ENCODE measurements at regions not wholly inside any gene's neighbourhood (a gene's known extent, or its start where the extent isn't known, plus 50 kb on each side); places are given as distances from the start of the nearest gene placed in this dataset.

DNA sequence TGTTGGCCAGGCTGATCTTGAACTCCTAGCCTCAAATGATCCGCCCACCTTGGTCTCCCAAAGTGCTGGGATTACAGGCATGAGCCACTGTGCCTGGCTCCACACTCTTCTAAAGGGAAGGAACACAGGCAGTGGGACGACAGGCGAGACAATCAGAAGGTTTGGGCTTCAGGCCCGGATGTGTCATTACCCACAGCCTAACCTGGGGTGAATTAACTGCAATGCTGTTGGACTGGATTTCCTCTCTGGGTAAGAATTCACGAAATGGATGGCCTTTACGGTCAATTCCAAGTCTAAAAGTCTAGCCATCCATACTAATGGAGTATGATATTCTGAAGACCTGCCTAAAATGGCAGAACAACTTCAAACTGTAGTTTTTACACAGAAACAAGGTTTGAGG, 83.7 kb upstream of the CCDC28A start:
- Histone ChIP-seq H3K36me3 (ENCODE audit: insufficient read depth, low read length) (no peaks in the 10 kb centered on the region), H3K4me3 (ENCODE audit: low read length) (no peak overlapping the region), H3K4me2 (ENCODE audit: low read length) (no peak overlapping the region), H3K4me1 (ENCODE audit: control insufficient read depth, insufficient read depth, low read length) (peaks cover 2% of the 10 kb centered on the region), H3K27me3 (ENCODE audit: control insufficient read depth, insufficient read depth, low read length) (no peaks in the 10 kb centered on the region), H3K9me3 (replicated peaks; ENCODE audit: low read length) (no peaks in the 10 kb centered on the region), H3K9ac (ENCODE audit: low read depth, low read length) (no peak overlapping the region)

DNA sequence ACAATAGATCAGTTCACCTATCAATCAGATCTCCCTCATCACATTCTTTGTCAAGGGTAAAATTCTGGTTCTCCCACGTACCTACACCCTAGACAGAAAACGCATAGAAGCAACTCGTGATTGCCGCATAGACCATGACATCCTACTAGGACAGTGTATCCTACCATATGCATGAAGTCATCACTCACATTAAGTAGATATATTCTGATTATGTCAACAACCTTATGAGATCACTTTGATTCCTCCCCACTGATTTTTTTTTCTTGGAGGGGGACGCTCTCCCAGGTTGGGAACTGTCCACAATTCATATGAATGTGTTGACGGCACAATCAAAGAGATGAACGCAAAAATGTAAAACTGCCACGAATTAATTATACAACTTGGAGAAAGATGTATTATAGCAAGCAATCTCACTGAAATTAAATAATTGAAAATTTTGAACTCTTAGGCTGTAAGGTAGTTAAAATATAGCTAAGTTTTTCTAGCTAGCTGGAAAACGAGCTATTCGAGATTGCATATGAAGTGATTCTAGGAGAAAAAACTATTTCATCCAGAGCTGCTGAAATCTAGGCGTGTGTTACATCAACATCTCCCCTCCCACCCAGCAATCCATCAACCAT, 82.5 kb upstream of the CCDC28A start:
- H3K36me3 ChIP-seq (ENCODE audit: insufficient read depth, low read length) = no peaks in the 10 kb centered on the region
- peak overlapping the region; percentile 84 for H3K4me3 ChIP-seq (ENCODE audit: low read length)
- peak overlapping the region; percentile 79 for H3K4me2 ChIP-seq (ENCODE audit: low read length)
- peak overlapping the region; percentile 80 for H3K9ac ChIP-seq (ENCODE audit: low read depth, low read length)
- no peaks in the 10 kb centered on the region for H3K27me3 ChIP-seq (ENCODE audit: control insufficient read depth, insufficient read depth, low read length)
- no peaks in the 10 kb centered on the region for H3K9me3 ChIP-seq (replicated peaks; ENCODE audit: low read length)
- peaks cover 2% of the 10 kb centered on the region for H3K4me1 ChIP-seq (ENCODE audit: control insufficient read depth, insufficient read depth, low read length)

DNA sequence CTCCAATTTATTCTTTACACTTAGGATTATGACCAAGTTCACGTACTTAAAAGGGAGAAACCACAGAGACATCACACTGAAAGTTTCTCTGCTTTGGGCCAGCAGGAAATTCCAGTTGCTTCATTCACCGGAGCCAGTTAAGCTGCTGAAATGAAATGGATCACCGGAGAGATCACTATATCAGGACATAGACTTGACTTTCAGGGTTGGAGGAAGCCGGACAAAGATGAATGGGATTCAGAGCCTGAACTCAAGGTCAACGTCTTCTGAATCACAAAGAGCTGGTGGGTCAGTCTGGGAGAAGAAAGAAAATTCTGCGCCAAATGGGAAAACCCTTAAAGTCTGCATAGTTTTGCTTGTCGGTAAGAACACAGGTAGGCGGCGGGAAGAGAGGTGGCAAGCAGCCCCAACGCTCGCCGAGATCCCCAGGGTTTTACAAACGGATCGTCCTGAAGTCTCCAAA, 81.9 kb upstream of the CCDC28A start:
- peak overlapping the region; percentile 84 for H3K4me3 ChIP-seq (ENCODE audit: low read length)
- peak overlapping the region; percentile 79 for H3K4me2 ChIP-seq (ENCODE audit: low read length)
- peaks cover 2% of the 10 kb centered on the region for H3K4me1 ChIP-seq (ENCODE audit: control insufficient read depth, insufficient read depth, low read length)
- H3K9me3 ChIP-seq (replicated peaks; ENCODE audit: low read length) = no peaks in the 10 kb centered on the region
- peak overlapping the region; percentile 80 for H3K9ac ChIP-seq (ENCODE audit: low read depth, low read length)
- no peaks in the 10 kb centered on the region for H3K27me3 ChIP-seq (ENCODE audit: control insufficient read depth, insufficient read depth, low read length)
- H3K36me3 ChIP-seq (ENCODE audit: insufficient read depth, low read length) = no peaks in the 10 kb centered on the region

DNA sequence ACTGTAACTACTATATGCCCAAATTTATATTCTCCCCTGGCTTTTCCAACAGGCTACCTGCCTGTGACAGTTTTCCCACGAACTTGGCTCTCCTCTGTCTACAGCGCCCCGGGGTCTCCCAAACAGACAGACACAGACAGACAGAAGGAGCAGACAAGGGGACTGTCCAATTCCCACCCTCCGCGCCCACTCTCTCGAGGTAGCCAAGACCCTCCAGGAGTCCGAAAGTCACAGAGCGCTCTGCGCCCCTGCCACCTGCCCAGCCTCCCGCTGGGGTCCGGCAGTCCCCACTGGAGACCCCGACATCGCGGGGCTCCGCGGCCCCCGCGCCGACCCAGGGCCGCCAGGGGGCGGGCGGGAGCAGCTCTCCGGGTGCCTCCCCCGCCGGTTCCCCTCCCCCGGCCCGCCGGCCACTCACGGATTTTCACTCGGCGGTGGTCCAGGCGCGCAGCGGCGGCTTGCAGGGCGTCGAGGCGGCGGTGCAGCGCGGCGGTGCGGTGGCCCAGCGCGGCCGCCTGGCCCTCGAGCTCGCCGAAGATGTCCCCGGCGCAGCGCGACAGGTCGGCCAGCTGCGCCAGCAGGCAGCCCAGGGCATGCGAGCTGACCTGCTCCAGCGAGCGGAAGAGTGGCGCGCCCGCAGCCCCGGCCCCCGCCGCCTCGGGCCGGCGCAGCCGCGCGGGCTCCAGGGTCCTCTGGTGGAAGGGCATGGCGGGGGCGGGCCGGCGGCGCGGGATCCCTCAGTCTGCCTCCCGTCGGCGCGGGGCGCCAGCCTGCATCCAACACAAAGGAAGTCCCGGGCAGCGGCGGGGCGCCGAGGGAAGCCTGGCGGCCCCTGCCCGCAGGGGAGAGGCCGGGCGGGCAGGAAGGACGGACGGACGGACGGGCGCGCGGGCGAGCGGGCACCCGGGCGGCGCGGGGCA, 81.3 kb upstream of the CCDC28A start:
- Histone ChIP-seq H3K27me3 (ENCODE audit: control insufficient read depth, insufficient read depth, low read length) (no peaks in the 10 kb centered on the region), H3K9ac (ENCODE audit: low read depth, low read length) (peak overlapping the region; percentile 80), H3K4me1 (ENCODE audit: control insufficient read depth, insufficient read depth, low read length) (peaks cover 2% of the 10 kb centered on the region), H3K4me2 (ENCODE audit: low read length) (peak overlapping the region; percentile 79), H3K9me3 (replicated peaks; ENCODE audit: low read length) (no peaks in the 10 kb centered on the region), H3K36me3 (ENCODE audit: insufficient read depth, low read length) (no peaks in the 10 kb centered on the region), H3K4me3 (ENCODE audit: low read length) (peak overlapping the region; percentile 84)

DNA sequence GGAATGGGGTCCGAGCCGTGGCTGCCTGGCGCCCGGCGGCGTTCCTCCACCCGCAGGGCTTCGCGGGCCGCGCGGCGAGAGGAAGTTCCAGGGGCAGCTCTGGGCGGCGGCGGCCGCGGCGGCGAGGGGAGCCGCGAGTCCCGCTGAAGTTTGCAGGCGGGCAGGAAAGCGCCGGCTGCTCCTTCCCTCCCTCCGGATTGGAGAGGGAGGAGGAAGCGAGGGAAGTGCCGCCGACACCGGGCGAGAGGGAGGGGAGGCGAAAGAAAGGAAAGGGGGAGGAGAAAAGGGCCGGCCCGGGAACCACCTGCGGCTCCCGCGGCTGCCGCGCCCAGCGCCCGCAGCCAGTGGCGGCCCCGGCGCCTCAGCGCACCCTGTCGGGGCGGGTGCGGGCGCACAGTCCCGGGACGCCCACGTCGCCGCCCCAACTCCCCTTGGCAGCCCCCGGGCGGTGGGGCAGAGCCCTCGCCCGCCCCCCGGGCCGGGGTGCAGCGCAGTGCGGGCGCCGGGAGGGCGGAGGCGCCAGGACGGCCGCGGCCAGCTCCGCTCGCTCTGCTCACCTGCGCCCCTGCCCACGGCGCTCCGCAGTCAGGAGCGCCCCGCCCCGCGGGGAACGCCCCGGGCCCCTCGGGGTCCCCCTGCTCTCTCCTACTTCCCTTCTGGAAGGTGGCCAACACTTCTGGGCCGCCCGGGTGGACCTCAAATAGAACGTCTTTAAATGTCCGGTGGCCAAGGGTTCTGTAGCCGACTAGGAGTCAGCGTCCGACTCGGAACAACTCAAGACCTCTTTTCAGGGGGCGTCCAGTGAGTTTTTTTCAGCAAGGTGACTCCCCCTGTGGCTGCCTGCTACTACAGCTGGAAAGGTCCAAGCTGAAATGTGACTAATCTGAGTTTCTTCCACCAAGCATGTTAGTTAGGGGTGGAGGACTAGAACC, 80.3 kb upstream of the CCDC28A start:
- Histone ChIP-seq H3K4me1 (ENCODE audit: control insufficient read depth, insufficient read depth, low read length) (peaks cover 2% of the 10 kb centered on the region), H3K9me3 (replicated peaks; ENCODE audit: low read length) (no peaks in the 10 kb centered on the region), H3K4me2 (ENCODE audit: low read length) (peak overlapping the region; percentile 79), H3K36me3 (ENCODE audit: insufficient read depth, low read length) (no peaks in the 10 kb centered on the region), H3K27me3 (ENCODE audit: control insufficient read depth, insufficient read depth, low read length) (no peaks in the 10 kb centered on the region), H3K4me3 (ENCODE audit: low read length) (peak overlapping the region; percentile 84), H3K9ac (ENCODE audit: low read depth, low read length) (peak overlapping the region; percentile 80)

DNA sequence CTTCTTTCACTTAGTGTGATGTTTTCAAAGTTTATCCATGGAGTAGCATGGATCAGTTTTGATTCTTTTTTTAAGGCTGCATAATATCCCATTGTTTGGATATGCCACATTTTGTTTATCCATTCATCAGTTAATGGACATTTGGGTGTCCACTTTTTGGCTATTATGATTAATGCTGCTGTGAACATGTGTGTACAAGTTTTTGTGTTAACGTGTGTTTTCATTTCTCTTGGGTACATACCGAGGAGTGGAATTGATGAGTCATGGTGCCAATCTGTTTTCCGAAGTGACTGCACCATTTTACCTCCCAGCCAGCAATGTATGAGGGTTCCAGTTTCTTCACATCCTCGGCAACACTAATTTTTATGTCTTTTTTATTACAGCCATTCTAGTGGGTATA, 78.4 kb upstream of the CCDC28A start:
- no peaks in the 10 kb centered on the region for H3K27me3 ChIP-seq (ENCODE audit: control insufficient read depth, insufficient read depth, low read length)
- no peak overlapping the region for H3K4me2 ChIP-seq (ENCODE audit: low read length)
- H3K36me3 ChIP-seq (ENCODE audit: insufficient read depth, low read length) = no peaks in the 10 kb centered on the region
- no peak overlapping the region for H3K4me3 ChIP-seq (ENCODE audit: low read length)
- no peak overlapping the region for H3K9ac ChIP-seq (ENCODE audit: low read depth, low read length)
- H3K4me1 ChIP-seq (ENCODE audit: control insufficient read depth, insufficient read depth, low read length) = peaks cover 2% of the 10 kb centered on the region
- H3K9me3 ChIP-seq (replicated peaks; ENCODE audit: low read length) = no peaks in the 10 kb centered on the region

DNA sequence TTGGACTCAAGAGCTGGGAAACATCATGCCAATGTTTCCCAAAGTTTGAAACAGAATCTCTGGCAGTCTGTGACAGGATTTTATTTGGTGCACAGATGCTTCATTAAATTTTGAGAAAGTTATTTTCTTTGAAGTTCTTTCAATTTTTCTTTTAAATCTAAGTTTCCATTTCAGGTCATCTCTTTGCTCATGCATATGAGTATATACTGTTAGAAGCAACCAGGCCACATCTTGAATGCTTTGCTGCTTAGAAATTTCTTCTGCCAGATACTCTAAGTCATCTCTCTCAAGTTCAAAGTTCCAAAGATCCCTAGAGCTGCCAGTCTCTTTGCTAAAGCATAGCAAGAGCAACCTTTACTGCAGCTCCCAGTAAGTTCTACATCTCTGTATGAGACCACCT, 59.1 kb upstream of the CCDC28A start:
- H3K4me2 ChIP-seq (ENCODE audit: low read length) = no peak overlapping the region
- H3K9me3 ChIP-seq (replicated peaks; ENCODE audit: low read length) = no peaks in the 10 kb centered on the region
- no peak overlapping the region for H3K9ac ChIP-seq (ENCODE audit: low read depth, low read length)
- no peaks in the 10 kb centered on the region for H3K4me1 ChIP-seq (ENCODE audit: control insufficient read depth, insufficient read depth, low read length)
- no peaks in the 10 kb centered on the region for H3K27me3 ChIP-seq (ENCODE audit: control insufficient read depth, insufficient read depth, low read length)
- no peaks in the 10 kb centered on the region for H3K36me3 ChIP-seq (ENCODE audit: insufficient read depth, low read length)
- H3K4me3 ChIP-seq (ENCODE audit: low read length) = no peak overlapping the region

DNA sequence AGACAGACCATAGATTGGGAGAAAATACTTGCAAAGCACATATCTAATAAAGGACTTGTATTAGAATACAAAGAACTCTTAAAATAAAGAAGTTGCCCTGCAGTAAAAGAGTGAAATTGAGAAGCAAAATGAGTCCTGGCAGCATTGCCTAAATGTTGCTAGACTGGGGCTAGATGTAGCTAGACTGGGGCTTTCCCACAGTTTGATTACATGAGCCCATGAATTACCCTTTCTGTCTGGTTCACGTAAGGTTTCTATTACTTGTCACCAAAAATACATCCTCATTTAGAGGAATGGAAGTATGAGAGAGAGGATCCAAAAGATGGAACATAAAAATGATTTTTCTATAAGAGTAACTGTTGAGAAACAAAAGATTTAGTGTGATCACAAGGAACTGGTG, 57.6 kb upstream of the CCDC28A start:
- Histone ChIP-seq H3K36me3 (ENCODE audit: insufficient read depth, low read length) (no peaks in the 10 kb centered on the region), H3K9ac (ENCODE audit: low read depth, low read length) (no peak overlapping the region), H3K27me3 (ENCODE audit: control insufficient read depth, insufficient read depth, low read length) (no peaks in the 10 kb centered on the region), H3K4me3 (ENCODE audit: low read length) (no peak overlapping the region), H3K4me2 (ENCODE audit: low read length) (no peak overlapping the region), H3K9me3 (replicated peaks; ENCODE audit: low read length) (no peaks in the 10 kb centered on the region), H3K4me1 (ENCODE audit: control insufficient read depth, insufficient read depth, low read length) (no peaks in the 10 kb centered on the region)

DNA sequence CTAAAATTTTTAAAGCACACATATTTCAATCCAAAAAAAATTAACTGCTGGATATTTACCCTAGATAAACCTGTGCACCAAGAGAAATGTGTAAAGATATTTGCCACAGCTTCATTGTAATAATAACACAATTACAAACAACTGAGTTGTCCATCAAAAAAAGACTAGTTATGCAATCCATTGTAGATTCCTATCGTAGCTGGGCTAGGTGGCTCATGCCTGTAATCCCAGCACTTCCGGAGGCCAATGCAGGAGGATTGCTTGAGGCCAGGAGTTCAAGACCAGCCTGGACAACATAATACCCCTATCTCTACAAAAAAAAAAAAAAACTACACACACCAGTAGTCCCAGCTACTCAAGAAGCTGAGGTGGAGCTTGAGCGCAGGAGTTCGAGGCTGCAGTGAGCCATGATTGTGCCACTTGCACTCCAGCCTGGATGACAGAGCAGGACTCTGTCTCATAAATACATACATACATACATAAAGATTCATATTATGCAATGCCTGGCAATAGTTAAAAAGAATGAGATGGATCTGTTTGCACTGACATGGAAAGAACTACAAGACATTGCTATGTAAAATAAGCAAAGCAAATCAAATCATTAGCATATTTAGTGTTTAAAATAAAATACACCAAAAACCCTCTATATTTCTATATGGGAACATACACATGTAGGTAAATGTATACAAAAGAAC, 56.5 kb upstream of the CCDC28A start:
- Histone ChIP-seq H3K9me3 (replicated peaks; ENCODE audit: low read length) (no peaks in the 10 kb centered on the region), H3K4me2 (ENCODE audit: low read length) (no peak overlapping the region), H3K36me3 (ENCODE audit: insufficient read depth, low read length) (no peaks in the 10 kb centered on the region), H3K4me1 (ENCODE audit: control insufficient read depth, insufficient read depth, low read length) (no peaks in the 10 kb centered on the region), H3K27me3 (ENCODE audit: control insufficient read depth, insufficient read depth, low read length) (no peaks in the 10 kb centered on the region), H3K9ac (ENCODE audit: low read depth, low read length) (no peak overlapping the region), H3K4me3 (ENCODE audit: low read length) (no peak overlapping the region)

DNA sequence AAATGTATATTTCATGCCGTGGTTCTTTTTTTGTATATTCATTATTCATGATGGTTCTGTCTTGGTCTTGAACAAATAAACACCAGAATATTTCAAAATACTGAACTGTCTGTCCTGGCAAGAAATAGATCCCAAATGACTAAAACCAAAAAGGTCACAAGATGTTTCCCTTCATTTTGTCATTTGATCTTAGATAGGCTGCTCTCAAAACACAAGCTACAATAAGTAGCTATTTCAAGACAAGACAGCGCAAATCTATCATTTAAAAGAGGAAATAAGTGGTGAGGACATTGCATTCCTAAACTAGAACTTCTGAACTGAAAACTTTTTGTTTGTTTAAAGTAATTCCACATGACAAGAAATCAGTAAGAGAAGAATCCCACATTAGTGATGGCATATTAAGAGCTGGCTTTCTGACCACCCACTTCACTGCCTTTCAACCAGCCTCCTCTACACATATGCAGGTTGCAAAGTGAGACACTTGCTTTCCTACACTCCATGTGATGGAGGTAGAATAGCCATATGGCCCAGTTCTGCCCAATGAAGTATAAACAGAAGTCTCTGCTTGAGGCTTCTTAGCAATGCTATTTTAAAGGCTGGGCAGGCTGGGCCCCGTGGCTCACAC, 54.4 kb upstream of the CCDC28A start:
- Histone ChIP-seq H3K36me3 (ENCODE audit: insufficient read depth, low read length) (no peaks in the 10 kb centered on the region), H3K27me3 (ENCODE audit: control insufficient read depth, insufficient read depth, low read length) (no peaks in the 10 kb centered on the region), H3K4me2 (ENCODE audit: low read length) (no peak overlapping the region), H3K4me1 (ENCODE audit: control insufficient read depth, insufficient read depth, low read length) (peaks cover 9% of the 10 kb centered on the region), H3K4me3 (ENCODE audit: low read length) (no peak overlapping the region), H3K9me3 (replicated peaks; ENCODE audit: low read length) (no peaks in the 10 kb centered on the region), H3K9ac (ENCODE audit: low read depth, low read length) (no peak overlapping the region)

Data from skeletal muscle satellite cell (primary cell).